Ecto neural progenitor cell (in vitro differentiated cells): ENCODE measurements at regions not wholly inside any gene's neighbourhood (a gene's known extent, or its start where the extent isn't known, plus 50 kb on each side); places are given as distances from the start of the nearest gene placed in this dataset.
"Not testable (repeated sequence)": the region's sequence is repeated elsewhere in the genome, so short reads cannot be mapped to it uniquely, and the experiment has no call there.

Experiments used
- DNase-seq: peaks from one replicate; pipeline ENCODE4 v3.0.0-alpha.2; 2018; ENCODE audit warnings: low spot score

DNA sequence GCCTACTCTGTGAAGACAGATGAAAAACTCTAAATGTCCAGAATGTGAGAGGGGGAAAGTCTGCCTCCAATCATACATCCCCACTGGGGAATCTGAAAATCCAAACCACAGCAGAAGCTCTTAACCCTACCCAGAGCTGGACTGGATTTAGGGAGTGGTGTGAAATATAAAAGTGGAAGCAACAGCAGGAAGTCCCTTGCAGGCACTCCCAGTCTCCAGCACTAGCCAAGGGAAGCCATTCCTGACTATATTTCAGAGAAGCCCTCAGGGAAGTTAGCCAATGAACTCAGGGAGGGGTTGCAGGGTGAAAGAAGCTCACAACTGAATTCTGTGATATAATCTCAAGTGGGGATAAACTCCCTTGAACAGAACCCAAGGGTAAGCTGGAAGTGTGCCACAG, 51.5 kb downstream of the CRPPA start:
- no peak for DNase-seq

DNA sequence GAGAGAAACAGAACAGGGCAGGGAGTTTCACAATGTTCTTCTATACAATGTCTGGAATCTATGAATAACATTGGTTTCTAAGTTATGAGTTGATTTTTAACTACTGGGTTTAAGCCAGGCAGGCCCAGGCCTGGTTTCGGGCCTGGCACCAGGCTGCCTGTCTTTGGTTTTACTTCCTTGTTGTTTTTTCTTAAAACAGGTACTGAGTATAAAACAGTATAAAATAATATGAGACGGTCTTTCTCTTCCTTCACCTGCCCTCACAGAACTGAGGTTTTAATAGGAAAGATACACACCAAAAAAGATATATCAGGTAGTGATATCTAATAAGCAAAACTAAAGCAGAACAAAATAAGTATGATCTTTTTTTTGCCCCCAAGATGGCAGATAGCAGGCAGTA, 52.0 kb downstream of the CRPPA start:
- not testable (repeated sequence) for DNase-seq

DNA sequence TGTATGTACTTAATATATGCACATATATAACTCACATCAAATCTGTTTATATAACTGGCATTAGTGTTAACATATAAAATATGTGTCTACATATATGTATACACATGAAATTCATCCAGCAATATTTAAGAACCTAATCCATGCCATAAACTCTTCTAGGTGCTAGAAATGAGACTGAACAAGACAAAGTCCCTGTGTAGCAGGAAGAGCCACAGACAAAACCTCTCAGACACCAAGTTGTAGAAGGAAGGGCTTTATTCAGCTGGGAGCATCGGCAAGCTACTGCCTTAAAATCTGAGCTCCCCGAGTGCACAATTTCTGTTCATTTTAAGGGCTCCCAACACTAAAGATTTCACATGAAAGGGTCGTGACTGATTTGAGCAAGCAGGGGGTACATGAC, 52.5 kb downstream of the CRPPA start:
- DNase-seq: no peak

DNA sequence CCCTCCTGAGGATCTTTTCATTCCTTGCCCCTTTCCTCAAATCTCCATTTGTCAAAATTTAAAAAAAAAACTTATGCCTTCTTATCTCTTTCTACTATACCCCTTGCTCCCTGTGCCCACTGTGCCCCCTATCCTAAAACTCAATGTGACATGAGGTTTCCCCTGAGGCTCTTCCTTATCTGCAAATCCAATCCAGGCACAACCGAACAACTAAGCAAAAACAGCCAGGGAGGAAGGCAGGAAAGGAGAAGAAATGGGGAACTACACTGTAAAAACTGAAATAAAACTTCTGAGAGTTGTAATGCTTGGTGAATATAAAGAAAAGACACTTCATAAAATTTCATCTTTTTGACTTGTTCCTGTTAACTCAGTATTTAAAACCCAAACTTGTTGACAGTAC, 54.2 kb downstream of the CRPPA start:
- DNase-seq: no peak

DNA sequence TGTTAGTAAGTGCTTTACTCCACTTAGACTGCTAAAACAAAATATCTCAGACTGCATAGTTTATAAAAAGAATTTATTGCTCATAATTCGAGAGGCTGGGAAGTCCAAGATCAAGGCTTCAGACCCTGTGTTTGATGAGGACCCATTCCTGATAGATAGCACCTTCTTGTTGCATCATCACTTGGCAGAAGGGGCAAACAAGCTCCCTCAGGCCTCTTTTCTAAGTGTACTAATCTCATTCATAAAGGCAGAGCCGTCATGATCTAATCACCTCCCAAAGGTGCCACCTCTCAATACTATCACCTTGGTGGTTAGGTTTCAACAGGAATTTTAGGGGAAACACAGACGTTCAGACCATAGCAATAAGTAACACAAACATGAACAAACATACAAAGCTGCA, 55.4 kb downstream of the CRPPA start:
- no peak for DNase-seq

DNA sequence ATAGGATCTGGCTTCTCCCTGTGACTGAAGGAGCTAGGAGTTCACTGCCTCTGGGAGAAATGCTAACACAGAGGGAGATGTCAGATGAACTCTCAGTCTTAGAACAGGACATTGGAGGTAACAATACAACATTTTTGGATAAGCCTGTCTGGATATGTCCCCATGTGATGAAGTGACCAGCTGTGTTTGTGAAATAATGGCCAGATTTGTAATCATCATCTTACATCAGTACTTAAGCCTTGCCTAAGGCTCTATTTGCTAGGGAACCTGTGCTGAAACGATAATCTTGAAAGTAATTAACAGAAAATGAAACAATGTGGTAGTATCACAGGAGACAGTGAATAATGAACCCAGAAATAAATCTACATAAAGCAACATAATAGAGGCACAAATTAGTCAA, 56.2 kb downstream of the CRPPA start:
- no peak for DNase-seq

DNA sequence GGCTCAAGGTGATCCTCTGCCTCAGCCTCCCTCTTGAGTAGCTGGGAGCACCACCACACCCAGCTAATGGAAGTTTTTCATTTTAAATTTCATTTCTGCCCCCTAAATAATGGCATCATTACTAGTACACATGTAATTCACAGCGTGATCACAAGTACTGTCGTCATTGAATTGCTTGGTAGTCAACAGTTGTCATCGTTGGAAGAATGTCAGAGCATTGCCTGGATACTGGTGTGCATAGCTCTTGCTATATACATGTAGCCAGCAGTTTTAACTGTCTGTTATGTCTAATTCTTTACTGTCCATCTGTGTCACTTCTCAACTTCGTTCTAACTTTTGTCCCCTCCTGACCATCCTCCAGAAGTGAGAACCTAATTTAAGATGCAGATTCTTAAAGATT, 62.1 kb downstream of the CRPPA start:
- no peak for DNase-seq

DNA sequence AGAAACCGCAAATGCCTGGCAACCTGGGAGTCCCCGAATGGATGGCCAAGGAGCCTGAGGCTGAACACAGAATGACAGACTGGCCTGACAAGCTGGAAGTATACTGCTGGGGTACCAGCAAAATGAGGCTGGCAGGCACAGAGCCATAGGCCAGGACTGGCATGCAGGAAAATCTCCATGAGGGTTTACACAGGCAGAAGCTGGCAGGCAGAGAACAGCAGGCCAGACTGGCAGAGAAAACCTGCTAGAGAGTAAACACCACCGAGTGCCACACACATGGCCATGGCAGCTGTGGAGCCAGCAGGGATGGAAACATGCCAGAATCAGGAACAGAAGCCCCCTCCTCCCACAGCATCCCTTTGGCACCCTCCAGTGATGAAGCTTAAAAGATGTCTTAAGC, 63.4 kb downstream of the CRPPA start:
- DNase-seq: no peak

DNA sequence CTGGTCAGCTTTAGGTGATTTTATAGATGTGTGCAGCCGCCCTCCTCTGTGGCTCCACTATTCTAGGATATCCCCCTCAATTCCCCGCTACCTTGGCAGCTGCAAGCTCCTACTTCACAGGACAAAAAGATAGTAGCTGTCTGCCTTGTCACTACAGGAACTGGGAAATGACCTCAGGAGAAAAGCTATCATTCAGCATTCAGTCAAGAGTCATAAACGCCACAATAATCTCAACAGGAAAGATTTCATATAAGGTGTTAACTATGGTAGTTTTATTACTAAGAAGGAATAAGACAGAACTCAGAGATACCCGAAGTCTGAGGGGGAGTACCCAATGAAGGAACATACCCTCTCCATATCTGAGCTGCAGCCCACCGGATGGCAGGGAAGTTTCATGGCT, 63.9 kb downstream of the CRPPA start:
- no peak for DNase-seq

DNA sequence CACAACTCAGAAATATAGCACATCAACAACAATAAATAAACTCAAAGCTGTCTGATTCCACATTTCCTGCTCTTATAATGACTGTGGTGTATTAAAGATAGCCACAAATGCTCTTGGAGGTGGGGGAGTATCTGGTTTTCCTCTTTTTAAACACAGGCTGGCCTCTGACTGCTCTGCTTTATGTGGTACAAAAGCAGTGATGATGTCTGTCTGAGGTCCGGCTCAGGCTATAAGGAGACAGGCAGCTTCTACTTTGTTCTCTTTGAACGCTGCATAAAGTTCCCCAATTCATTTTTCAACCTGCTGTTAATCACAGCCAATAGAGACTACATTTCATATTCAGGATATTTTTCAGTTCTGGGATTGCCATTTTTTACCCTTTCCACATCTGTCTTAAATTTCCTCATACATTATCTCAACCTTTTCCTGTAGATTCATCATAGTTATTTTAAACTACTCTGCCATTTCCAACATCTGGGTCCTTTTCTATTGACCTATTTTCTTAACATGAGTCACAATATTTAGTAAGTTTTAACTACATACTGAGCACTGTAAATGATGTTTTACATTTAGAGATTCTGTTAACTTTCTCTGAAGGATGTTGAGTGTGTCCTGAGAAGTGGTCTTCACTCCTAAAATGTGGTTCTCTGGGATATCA, 64.9 kb downstream of the CRPPA start:
- no peak for DNase-seq

DNA sequence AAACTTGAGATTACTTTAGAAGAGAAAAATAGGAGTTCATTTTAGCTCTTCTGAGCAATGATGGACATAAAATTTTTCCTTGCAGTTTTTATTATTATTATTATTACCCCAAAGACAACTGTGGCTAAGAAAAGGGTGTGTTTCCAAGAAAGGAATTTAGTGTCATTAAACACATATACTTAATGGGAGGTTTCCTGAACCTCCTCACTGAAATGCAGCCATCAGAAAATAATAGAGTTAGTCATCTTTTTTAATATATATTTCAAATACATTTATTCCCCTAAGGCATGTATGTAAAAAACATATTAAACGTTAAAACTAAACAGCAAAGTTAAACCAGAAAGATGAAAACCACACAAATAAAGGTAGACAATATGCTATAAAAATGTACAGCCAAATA, 66.8 kb downstream of the CRPPA start:
- DNase-seq: no peak

DNA sequence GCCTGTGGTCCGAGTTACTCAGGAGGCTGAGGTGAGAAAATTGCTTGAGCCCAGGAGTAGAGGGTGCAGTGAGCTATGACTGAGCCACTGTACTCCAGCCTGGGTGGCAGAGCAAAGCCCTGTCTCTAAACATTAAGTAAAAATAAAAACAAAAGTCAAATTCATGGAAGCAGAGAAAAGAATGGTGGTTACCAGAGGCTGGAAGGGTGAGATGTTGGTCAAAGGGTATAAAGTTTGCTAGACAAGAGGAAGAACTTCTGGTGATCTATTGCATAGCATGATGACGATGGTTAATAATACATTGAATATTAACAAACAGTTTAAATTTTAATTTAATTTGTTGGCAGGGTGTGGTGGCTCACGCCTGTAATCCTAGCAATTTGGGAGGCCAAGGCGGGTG, 68.1 kb downstream of the CRPPA start:
- DNase-seq: no peak

DNA sequence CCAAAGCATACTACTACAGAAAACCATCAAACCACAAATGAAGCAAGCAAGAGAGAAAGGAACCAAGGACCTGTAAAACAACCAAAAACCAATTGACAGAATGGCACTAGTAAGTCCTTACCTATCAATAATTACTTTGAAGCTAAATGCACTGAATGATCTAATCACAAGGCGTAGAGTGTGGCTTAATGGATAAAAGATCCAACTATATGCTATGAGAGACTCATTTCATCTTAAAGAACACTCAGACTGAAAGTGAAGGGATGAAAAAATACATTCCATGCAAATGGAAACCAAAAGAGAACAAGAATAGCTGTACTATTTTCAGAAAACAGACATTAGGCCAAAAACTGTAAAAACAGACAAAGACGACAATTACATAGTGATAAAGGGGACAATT, 70.7 kb downstream of the CRPPA start:
- DNase-seq: no peak

DNA sequence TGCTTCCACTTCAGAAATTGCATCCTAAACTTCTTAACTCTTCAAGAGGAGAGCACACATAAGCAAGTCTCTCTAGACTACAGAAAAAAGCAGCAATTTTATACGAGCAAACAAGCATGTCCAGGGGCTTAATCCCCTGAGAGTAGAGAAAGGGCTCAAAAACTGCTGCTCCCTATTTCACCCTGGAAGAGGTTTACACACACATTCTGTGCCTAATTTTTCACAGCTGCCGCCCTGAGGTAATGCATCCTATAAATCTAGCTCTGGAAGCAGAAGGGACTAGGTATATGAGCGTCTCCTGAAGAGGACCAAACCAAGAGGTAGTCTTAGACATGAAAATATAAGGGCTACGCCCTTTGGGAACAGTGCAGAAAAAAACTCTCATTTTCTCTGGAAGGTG, 73.1 kb downstream of the CRPPA start:
- no peak for DNase-seq

DNA sequence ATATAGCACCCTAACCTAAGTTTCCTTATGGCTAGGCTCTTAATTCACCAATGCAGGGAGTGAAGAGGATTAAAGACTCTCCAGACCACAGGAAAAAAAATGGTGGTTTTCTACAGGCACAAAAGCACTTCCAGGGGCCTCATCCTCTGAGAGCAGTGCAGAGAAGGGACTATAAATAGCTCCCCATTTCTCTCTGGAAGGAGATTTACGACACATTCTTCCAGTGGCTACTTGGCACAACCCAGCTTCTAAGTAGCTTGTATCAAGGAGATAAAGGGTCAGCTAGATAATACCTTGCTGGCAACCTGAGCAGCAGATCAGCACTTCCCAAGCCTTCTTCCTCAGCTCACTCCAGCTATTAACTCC, 73.5 kb downstream of the CRPPA start:
- DNase-seq: no peak

DNA sequence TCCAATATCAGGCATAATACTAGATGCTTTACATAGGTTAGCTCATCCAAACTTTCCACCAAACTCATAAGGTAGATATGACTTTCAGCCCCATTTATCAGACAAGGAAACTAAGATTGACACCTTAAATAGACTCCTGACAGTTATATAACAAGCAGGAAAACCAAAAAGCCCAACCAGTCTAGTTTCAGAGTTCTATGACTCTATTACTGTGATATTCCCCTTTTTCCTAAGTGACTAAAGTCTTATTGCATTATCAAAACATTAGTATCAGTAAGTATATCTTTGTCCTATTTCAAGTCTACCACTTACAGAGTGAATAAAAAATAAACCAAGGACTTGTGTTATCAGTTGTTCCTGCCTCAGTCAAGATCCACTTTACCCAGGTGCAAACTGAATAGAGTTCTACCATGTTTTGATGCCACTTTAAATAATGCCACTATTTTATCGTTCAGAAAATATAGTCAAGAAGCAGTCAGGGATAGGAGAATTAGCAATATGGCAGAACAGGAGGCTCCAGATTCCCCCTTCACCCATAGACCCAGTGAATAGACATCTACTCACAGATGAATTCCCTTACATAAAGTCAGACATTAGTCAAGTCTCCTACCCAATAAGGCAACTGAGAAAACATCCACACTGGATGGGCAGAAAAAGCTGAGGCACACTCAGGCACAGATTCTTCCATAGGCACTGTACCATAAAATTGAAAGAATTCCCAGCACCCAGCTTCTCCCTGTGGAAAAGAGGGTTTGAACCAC, 74.1 kb downstream of the CRPPA start:
- no peak for DNase-seq

DNA sequence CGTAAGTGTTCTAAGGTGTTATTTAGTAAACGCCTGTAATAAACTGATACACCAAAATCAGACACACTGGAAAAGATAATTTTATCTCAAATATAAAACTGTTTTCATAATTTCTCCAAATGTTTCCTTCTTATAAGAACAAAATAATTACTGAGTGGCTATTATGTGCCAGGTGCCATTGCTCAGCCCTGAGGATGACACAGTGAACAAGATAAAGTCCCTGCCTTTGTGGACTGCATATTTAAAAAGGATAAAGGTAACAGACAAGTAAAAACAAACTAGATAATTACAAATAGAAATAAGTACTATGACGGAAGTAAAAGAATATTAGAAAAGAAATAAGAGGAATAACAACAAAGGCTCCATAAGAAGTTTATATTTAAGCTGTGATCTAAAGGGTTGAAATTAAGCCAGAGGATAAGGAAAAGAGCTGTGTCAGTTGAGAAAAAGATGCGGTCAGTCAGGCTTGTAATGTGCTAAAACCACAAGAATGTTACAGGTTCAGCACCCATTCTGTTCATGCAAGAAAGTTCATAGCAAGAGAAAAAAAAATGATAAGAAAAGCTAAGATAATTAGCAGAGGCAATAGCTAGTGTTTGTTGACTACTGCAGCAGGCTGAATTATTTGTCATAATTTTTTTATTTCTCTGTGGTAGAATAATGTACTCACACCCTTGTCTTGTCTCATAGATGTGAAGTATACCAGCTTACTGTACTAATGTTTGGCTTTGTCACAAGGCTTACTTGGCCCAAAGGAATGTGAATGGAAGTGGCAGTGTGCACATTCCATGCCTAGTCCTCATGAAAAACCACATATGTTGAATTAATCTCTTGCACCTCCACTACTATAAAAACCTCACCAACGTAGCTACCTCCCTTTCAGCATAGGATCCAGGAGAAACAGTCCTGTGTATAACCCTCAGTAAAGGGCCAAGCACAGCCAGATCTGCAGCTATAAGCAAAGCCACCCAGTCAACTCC, 75.1 kb downstream of the CRPPA start:
- no peak for DNase-seq

DNA sequence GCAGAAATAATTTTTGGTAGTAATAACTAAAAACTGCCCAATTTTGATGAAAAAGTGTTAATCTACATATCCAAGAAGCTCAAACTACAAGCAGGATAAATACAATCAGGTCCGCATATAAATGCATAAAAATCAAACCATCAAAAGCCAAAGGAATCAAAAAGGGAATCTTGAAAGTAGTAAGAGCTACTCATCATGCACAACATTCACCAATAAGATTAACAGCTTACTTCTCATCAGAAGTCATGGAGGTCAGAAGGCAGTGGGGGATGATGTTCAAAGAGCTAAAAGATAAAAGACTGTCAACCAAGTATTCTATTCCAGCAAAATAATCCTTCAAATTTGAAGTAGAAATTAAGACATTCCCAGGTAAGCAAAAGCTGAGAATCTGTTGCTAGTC, 76.4 kb downstream of the CRPPA start:
- DNase-seq: no peak

DNA sequence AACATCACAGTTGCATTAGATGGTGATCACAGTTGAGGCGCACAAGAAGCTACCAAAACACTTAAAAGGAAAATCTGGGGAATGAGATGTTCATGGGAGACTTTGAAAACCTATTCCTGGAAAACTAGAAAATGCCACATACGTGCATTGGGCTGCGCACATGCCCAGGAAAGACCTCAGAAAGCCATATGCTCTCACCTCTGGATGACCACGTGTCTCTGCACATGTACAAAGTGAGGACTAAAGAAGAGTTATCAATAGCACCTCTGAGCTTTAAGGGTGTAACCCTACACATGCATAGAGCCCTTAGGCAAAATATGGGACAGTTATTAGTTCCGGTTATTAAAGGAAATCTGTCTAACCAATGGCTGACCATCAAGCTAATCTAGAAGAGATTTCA, 77.7 kb downstream of the CRPPA start:
- DNase-seq: no peak

DNA sequence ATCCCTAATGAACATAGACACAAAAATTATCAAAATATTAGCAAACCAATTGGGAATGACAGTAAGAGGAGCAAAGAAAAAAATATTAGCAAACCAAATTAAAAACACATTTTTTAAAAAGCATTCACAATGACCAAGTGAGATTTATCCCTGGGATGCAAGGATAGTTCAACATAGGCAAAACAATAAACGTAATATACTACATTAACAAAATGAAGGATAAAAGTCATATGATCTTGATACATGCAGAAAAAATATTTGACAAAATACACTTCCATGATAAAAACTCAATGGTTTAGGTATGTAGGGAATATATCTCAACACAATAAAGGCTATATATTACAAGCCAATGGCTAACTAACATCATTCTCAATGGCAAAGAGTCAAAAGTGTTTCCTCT, 83.3 kb downstream of the CRPPA start:
- no peak for DNase-seq

DNA sequence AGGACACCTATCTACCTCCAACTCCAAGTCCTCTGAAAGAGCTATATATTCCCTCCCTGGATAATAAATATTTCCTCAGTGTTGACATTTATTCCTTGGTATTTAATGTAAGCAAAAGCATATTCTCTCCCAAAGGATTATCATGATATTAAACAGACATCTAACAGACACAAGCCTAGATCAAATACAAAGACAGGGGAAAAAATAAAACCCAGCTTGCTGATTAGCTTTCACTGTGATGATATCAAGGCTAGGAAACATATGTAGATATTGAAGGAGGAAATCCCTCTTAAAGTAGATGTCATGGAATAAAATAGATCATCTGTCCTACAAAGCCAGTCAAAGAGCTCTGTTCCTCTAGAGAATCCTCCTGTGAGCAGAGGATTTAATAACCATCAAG, 95.2 kb downstream of the CRPPA start:
- no peak for DNase-seq

DNA sequence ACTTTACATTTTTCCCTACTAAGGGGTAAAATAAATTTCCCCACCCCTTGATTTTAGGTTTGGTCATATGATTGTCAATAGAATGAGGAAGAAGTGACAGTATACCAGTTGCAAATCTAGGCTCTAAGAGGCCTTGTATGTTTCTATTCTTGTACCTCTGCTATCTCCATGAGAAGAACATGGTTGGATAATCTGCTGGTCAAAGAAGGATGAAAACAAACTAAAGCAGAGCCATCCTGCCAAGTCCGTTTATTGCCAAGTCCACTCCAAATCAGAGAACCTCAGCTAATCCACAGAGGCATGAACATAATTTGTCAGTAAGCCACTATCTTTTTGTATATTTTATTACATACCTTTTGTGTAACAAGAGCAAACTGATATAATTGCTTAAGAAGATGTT, 98.0 kb downstream of the CRPPA start:
- no peak for DNase-seq

DNA sequence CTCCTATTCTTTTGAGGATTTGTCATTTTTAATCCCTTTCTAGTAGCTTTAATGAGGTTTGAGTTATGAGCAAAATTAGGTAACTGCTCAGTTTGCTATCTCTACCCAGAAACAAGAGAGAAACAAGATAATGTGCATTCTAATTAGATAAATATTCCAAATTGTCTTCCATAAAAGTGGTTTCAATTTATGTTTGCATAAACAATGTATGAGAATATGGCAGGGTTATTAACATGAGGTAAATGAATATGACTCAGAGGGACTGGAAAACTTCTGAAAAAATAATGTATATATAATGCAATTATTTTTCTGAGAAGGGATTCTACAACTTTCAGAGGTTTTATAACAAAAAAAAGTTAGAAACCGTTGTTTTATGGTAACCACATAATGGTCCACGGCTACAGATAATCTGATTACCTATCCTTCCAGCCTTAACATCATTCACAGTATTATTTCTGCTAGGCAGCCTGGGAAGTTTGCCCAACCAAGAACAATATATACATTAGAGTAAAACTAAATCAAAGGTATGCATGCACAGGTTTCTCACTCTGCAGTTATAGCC, 101.2 kb downstream of the CRPPA start:
- no peak for DNase-seq
